ENCODE measurements at regions not wholly inside any gene's neighbourhood (a gene's known extent, or its start where the extent isn't known, plus 50 kb on each side); places are given as distances from the start of the nearest gene placed in this dataset.
A peak's percentile ranks its signal among the peaks of the same experiment; 100 is the strongest.

DNA sequence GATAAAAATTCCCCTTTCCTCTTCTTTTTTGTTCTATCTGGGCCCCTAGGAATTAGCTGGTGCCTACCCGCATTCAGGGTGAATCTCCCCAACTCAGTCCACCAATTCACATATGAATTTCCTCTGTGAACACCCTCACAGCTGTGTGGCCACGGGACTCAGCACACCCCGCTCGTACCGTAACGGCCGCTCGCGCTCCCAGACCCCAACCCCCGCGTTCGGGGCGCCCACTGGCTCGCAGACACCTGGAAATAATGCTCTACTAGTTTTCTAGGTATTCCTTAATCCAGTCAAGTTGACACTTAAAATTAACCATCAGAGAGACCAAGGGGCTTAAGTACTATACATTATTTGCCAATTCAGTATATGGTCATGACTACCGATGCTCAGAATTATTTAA is 1702.1 kb upstream of the PCDH20 start (continued):
- no peak for TF ChIP-seq ZNF326 (CRISPR knock-in tag; IDR thresholded peaks at IDR 0.05; ENCODE audit: borderline replicate concordance)
- TF ChIP-seq ZNF10 (CRISPR knock-in tag; IDR thresholded peaks at IDR 0.05; ENCODE audit: borderline replicate concordance, low read depth) = no peak
- no peak for TF ChIP-seq ZBTB7A (CRISPR knock-in tag; IDR thresholded peaks at IDR 0.05)
- TF ChIP-seq ZNF253 (CRISPR knock-in tag; IDR thresholded peaks at IDR 0.05; ENCODE audit: borderline replicate concordance) = no peak

DNA sequence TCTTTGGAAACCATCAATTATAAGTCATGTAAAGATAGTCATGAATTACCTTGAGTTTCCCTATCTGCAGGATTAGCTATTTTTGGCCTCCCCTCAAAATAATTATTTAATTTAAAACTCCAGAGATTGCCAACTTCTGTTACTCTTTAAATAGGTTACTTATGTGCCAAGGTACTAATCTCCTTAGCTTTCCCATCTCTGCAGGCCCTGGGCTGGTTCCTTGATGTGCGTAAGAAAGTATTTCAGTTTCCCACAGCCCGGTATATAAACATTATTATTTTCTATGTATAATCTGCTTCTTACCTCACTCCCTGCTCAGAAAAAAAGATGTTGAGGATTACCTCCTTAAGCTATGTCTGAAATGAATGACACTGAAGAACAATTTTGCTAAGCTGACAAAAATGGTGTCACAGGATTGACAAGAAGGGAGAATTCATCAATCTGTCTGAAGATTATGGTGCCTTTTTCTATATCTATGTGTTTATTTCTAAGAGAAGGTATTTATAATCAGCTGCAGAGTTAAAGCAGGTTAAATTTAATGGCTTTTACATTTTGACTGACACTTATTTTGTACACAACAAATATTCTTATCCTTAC is 1697.2 kb upstream of the PCDH20 start:
- BruUV-seq (replicated peaks) = no TSS peak
- no peak for TF ChIP-seq FOXA1 (IDR thresholded peaks at IDR 0.05)
- no peak for TF ChIP-seq FOXA1 (CRISPR knock-in tag; IDR thresholded peaks at IDR 0.05)
- TF ChIP-seq, protein P1, sequence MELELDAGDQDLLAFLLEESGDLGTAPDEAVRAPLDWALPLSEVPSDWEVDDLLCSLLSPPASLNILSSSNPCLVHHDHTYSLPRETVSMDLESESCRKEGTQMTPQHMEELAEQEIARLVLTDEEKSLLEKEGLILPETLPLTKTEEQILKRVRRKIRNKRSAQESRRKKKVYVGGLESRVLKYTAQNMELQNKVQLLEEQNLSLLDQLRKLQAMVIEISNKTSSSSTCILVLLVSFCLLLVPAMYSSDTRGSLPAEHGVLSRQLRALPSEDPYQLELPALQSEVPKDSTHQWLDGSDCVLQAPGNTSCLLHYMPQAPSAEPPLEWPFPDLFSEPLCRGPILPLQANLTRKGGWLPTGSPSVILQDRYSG (CRISPR knock-in tag; IDR thresholded peaks at IDR 0.05) = no peak
- TF ChIP-seq SRSF1 (optimal IDR thresholded peaks at IDR 0.05; ENCODE audit: low read depth, low read length) = no peak
- TF ChIP-seq GMEB1 (CRISPR knock-in tag; IDR thresholded peaks at IDR 0.05; ENCODE audit: borderline replicate concordance) = no peak
- no peak for TF ChIP-seq PRDM15 (CRISPR knock-in tag; IDR thresholded peaks at IDR 0.05)
- TF ChIP-seq HOXA9 (CRISPR knock-in tag; IDR thresholded peaks at IDR 0.05; ENCODE audit: borderline replicate concordance) = no peak
- no peak for TF ChIP-seq SMAD3 (CRISPR knock-in tag; IDR thresholded peaks at IDR 0.05)
- TF ChIP-seq MAFF (IDR thresholded peaks at IDR 0.05; ENCODE audit: low read depth, low read length) = peak; percentile 20; the same call in 1 of the 2 replicates
- TF ChIP-seq, protein P2, sequence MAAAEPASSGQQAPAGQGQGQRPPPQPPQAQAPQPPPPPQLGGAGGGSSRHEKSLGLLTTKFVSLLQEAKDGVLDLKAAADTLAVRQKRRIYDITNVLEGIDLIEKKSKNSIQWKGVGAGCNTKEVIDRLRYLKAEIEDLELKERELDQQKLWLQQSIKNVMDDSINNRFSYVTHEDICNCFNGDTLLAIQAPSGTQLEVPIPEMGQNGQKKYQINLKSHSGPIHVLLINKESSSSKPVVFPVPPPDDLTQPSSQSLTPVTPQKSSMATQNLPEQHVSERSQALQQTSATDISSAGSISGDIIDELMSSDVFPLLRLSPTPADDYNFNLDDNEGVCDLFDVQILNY (CRISPR knock-in tag; conservative IDR thresholded peaks at IDR 0.05) = no peak
- TF ChIP-seq SATB2 (CRISPR knock-in tag; IDR thresholded peaks at IDR 0.05) = no peak
- TF ChIP-seq KLF13 (CRISPR knock-in tag; IDR thresholded peaks at IDR 0.05) = no peak
- TF ChIP-seq EZH2 (conservative IDR thresholded peaks at IDR 0.05; ENCODE audit: low read depth, low read length) = no peak
- TF ChIP-seq ZNF563 (CRISPR knock-in tag; IDR thresholded peaks at IDR 0.05) = no peak

More for the DNA sequence above, 1697.2 kb upstream of the PCDH20 start:
- no peak overlapping the region for H2AFZ ChIP-seq (ENCODE audit: low read length)
- DNase-seq (ENCODE audit: low spot score) = no peak
- H4K20me1 ChIP-seq (ENCODE audit: insufficient read depth, low read length) = no peaks in the 10 kb centered on the region
- POLR2A ChIA-PET = no interaction called here
- WGBS (ENCODE audit: low lambda C conversion rate) = 53% methylated on average over 2 of the region's 2 CpGs
- CTCF ChIA-PET (ENCODE audit: low intra/inter-chr PET ratio, low total read pairs) = no interaction called here
- no peak for ATAC-seq
- H3K4me3 ChIP-seq (replicated peaks in 1 of 3; ENCODE audit: insufficient read depth in 1 of 3, low read depth in 2 of 3, low read length in 3 of 3) = no peak overlapping the region
- H3K4me2 ChIP-seq (ENCODE audit: low read depth, low read length) = no peak overlapping the region
- no peaks in the 10 kb centered on the region for H3K79me2 ChIP-seq (ENCODE audit: insufficient read depth, low read length)
- no peaks in the 10 kb centered on the region for H3K4me1 ChIP-seq (ENCODE audit: insufficient read depth, low read length)
- no peaks in the 10 kb centered on the region for H3K9me3 ChIP-seq (ENCODE audit: low read length)
- H3K27me3 ChIP-seq (ENCODE audit: control insufficient read depth in 1 of 2, insufficient read depth in 2 of 2, low read length in 2 of 2) = no peaks in the 10 kb centered on the region
- in situ Hi-C loops (cut with HindIII; ENCODE audit: extremely low pct_ligation_motif_present, low pct_unique_long_range_greater_than_20kb) = no loop called here
- no peaks in the 10 kb centered on the region for H3K36me3 ChIP-seq (replicated peaks in 1 of 2; ENCODE audit: control insufficient read depth in 1 of 2, insufficient read depth in 2 of 2, low read length in 2 of 2)
- FAIRE-seq = no peak
- intact Hi-C loops (cut with micrococcal nuclease; ENCODE audit: unreplicated experiment) = no loop called here
- H3K9ac ChIP-seq (ENCODE audit: insufficient read depth, low read depth, low read length) = no peak overlapping the region
- H3K27ac ChIP-seq (ENCODE audit: extremely low read length, insufficient read depth, low read length) = no peak overlapping the region
